Sigmoid colon (tissue), 6 donors: ENCODE measurements at regions not wholly inside any gene's neighbourhood (a gene's known extent, or its start where the extent isn't known, plus 50 kb on each side); places are given as distances from the start of the nearest gene placed in this dataset.

Experiments used
- DNase-seq: peaks from one replicate; pipeline ENCODE4 v3.0.0-alpha.2; 2019
- H3K27ac ChIP-seq, 4 donors: fragments of 200-600 bp; sonication (generic); one replicate each; pipeline ENCODE4 v1.5.1; 2016 to 2019; ENCODE audit warnings: mild to moderate bottlenecking in 1 of 4
- H3K27me3 ChIP-seq, 3 donors: fragments of 200-600 bp; sonication (generic); one replicate each; pipeline ENCODE4 v1.5.1; 2019; ENCODE audit warnings: mild to moderate bottlenecking in 1 of 3
- H3K36me3 ChIP-seq, 4 donors: fragments of 200-600 bp; sonication (generic); one replicate each; pipeline ENCODE4 v1.5.1; 2016 to 2019
- H3K4me1 ChIP-seq, 4 donors: fragments of 200-600 bp; sonication (generic); one replicate each; pipeline ENCODE4 v1.5.1; 2017 to 2019
- H3K4me3 ChIP-seq, 4 donors: fragments of 200-600 bp; sonication (generic); one replicate each; pipeline ENCODE4 v1.5.1; 2017 to 2019; ENCODE audit warnings: mild to moderate bottlenecking in 2 of 4, moderate library complexity in 1 of 4
- H3K9me3 ChIP-seq, 4 donors: fragments of 200-600 bp in 3 of 4; sonication (generic) in 3 of 4; one replicate each; pipeline versions ENCODE4 v1.5.1 to v1.6.1; 2013 to 2019
- EP300 ChIP-seq, 4 donors: sonication (generic); formaldehyde crosslinking; IDR thresholded peaks; one replicate each; pipeline ENCODE4 v1.6.1; 2017; ENCODE audit warnings: antibody characterized with exemption in 4 of 4
- POLR2A ChIP-seq, 2 donors: fragments of 450-650 bp; IDR thresholded peaks; one replicate each; pipeline ENCODE4 v1.6.1; 2016; ENCODE audit warnings: antibody characterized with exemption in 2 of 2, mild to moderate bottlenecking in 2 of 2, moderate library complexity in 2 of 2
- POLR2AphosphoS5 ChIP-seq, 4 donors: sonication (generic); formaldehyde crosslinking; IDR thresholded peaks; one replicate each; pipeline ENCODE4 v1.6.1; 2017; ENCODE audit warnings: antibody characterized with exemption in 4 of 4
- WGBS, 2 donors: extraction: QIAGEN DNeasy Blood & Tissue Kit; methylation state at CpG; one replicate each; pipeline ENCODE4 v1.1.7; 2013; 5-methylcytosine and 5-hydroxymethylcytosine counted together
- intact Hi-C: fragments of 100-400 bp; cut with DNase I; formaldehyde crosslinking; loops from one replicate; pipeline ENCODE4 v1.15.1; 2023
- TF ChIP-seq, protein P1 (sequence below), 4 experiments: fragments of 450-650 bp in 3 of 4; fragments of 200-600 bp in 1 of 4; IDR thresholded peaks; one replicate each; pipeline ENCODE4 v1.5.1; 2016 to 2019; ENCODE audit warnings: antibody characterized with exemption in 4 of 4, mild to moderate bottlenecking in 3 of 4, moderate library complexity in 2 of 4
- donor health status: healthy with polysubstance abuse.
- donor health status: healthy.

DNA sequence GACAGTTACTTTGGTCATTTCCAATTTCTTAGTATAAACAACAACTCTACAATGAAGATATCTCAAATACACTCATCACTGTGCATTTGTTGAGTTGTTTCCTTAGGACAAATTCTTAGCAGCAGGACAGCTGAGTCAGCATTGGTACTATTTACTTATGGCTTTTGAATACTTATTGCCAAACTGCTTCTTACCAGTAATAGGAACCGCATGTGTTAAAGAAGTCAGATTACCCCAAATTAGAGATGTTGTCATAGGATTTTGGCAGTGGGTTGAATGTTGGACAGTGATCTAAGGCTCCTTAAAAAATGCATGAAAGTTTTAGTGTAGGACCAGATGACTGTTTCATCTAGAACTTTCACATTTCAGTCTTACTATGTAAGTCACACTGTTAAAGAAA, 280.1 kb upstream of the DMRT1 start:
- H3K36me3 ChIP-seq = no peaks in the 10 kb centered on the region
- no peak for TF ChIP-seq POLR2A (IDR thresholded peaks at IDR 0.05)
- TF ChIP-seq EP300 (IDR thresholded peaks at IDR 0.05) = no peak
- TF ChIP-seq, protein P1, sequence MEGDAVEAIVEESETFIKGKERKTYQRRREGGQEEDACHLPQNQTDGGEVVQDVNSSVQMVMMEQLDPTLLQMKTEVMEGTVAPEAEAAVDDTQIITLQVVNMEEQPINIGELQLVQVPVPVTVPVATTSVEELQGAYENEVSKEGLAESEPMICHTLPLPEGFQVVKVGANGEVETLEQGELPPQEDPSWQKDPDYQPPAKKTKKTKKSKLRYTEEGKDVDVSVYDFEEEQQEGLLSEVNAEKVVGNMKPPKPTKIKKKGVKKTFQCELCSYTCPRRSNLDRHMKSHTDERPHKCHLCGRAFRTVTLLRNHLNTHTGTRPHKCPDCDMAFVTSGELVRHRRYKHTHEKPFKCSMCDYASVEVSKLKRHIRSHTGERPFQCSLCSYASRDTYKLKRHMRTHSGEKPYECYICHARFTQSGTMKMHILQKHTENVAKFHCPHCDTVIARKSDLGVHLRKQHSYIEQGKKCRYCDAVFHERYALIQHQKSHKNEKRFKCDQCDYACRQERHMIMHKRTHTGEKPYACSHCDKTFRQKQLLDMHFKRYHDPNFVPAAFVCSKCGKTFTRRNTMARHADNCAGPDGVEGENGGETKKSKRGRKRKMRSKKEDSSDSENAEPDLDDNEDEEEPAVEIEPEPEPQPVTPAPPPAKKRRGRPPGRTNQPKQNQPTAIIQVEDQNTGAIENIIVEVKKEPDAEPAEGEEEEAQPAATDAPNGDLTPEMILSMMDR (IDR thresholded peaks at IDR 0.05) = no peak
- no peak for TF ChIP-seq POLR2AphosphoS5 (IDR thresholded peaks at IDR 0.05)
- H3K9me3 ChIP-seq = peaks cover 0 to 2% (median 0%) of the 10 kb centered on the region in 4 donors
- intact Hi-C loops = no loop called here
- no peaks in the 10 kb centered on the region for H3K4me1 ChIP-seq
- DNase-seq = no peak
- H3K4me3 ChIP-seq = no peak overlapping the region
- H3K27ac ChIP-seq = no peak overlapping the region
- 43 to 78% methylated on average over 1 of the region's 1 CpG for WGBS, 2 donors
- no peaks in the 10 kb centered on the region for H3K27me3 ChIP-seq

DNA sequence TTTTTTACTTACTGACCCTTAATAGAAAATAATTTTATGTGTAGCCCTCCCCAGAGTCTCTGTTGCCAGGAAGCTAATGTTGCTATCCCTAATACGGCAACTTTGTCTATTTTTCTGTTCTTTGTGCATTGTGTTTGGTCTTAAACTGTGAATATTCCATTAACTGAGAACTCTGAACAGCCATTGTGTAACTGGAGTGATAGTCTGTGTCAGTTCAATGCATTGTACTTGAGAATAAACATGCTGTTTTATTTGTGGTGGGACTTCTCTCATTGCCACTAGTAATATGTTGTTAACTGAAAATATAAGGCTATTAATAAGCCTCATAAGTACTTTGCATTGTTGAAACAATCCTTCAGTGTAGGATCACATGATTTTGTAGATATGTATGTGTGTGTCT, 278.3 kb upstream of the DMRT1 start:
- TF ChIP-seq, protein P1 (IDR thresholded peaks at IDR 0.05) = no peak
- no peak for TF ChIP-seq POLR2AphosphoS5 (IDR thresholded peaks at IDR 0.05)
- no peak for TF ChIP-seq POLR2A (IDR thresholded peaks at IDR 0.05)
- no peak for DNase-seq
- H3K4me3 ChIP-seq = no peak overlapping the region
- intact Hi-C loops = no loop called here
- peaks cover 0 to 2% (median 0%) of the 10 kb centered on the region in 4 donors for H3K9me3 ChIP-seq
- no peak overlapping the region for H3K27ac ChIP-seq
- no peaks in the 10 kb centered on the region for H3K27me3 ChIP-seq
- no peaks in the 10 kb centered on the region for H3K4me1 ChIP-seq
- H3K36me3 ChIP-seq = no peaks in the 10 kb centered on the region
- 26 to 72% methylated on average over 1 of the region's 1 CpG for WGBS, 2 donors

DNA sequence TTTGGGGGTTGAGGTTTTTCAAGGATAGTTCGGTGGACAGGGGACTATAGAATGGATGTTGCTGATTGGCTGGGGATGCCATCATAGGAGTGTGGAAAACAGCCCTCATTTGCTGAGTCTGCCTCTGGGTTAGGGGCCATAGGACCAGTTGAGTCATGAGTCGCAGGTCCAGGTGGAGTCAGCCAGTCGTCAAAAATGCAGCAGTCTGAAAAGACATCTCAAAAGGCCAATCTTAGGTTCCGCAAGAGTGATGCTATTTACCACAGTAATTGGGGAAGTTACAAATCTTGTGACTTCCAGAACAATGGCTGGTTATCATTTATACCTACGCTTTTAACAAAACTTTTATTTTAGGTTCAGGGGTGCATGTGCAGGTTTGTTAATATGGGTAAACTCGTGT, 276.0 kb upstream of the DMRT1 start:
- DNase-seq = no peak
- no peaks in the 10 kb centered on the region for H3K4me1 ChIP-seq
- 81 to 93% methylated on average over 6 of the region's 6 CpGs for WGBS, 2 donors
- peaks cover 0 to 2% (median 0%) of the 10 kb centered on the region in 4 donors for H3K9me3 ChIP-seq
- H3K4me3 ChIP-seq = no peak overlapping the region
- TF ChIP-seq EP300 (IDR thresholded peaks at IDR 0.05) (no peak), POLR2AphosphoS5 (IDR thresholded peaks at IDR 0.05) (no peak)
- intact Hi-C loops = no loop called here
- H3K27ac ChIP-seq = no peak overlapping the region
- H3K36me3 ChIP-seq = no peaks in the 10 kb centered on the region
- no peaks in the 10 kb centered on the region for H3K27me3 ChIP-seq

DNA sequence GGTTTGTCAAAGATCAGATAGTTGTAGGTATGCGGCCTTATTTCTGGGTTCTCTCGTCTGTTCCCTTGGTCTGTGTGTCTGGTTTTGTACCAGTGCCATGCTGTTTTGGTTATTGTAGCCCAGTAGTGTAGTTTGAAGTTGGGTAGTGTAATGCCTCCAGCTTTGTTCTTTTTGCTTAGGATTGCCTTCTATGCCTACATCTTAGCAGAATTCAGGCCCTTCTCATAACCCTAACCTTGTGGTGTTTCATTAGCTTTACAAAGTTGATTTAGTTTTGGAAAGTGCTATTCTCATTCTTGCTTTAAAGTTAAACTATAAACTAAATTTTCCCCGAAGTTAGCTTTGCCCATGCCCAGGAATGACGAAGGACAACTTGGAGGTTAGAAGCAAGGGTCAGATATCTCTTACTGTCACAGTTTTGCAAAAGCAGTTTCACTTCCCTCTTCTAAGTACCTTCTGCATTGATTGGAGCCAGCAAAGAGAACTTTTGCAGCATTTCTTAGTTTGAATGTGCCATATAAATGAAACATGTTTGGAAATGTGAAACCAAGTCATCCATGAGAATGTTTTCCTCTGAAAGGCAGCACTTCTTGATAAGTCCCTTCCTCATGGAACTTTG, 274.3 kb upstream of the DMRT1 start:
- intact Hi-C loops = no loop called here
- Histone ChIP-seq H3K36me3 (no peaks in the 10 kb centered on the region), H3K4me3 (no peak overlapping the region), H3K27me3 (no peaks in the 10 kb centered on the region), H3K27ac (no peak overlapping the region), H3K9me3 (peaks cover 0 to 2% (median 0%) of the 10 kb centered on the region in 4 donors), H3K4me1 (peaks cover 0 to 15% (median 6%) of the 10 kb centered on the region in 4 donors)
- 54 to 73% methylated on average over 4 of the region's 4 CpGs for WGBS, 2 donors
- no peak for DNase-seq
- TF ChIP-seq, protein P1 (IDR thresholded peaks at IDR 0.05) = no peak
- TF ChIP-seq POLR2AphosphoS5 (IDR thresholded peaks at IDR 0.05) (no peak), EP300 (IDR thresholded peaks at IDR 0.05) (no peak), POLR2A (IDR thresholded peaks at IDR 0.05) (no peak)

DNA sequence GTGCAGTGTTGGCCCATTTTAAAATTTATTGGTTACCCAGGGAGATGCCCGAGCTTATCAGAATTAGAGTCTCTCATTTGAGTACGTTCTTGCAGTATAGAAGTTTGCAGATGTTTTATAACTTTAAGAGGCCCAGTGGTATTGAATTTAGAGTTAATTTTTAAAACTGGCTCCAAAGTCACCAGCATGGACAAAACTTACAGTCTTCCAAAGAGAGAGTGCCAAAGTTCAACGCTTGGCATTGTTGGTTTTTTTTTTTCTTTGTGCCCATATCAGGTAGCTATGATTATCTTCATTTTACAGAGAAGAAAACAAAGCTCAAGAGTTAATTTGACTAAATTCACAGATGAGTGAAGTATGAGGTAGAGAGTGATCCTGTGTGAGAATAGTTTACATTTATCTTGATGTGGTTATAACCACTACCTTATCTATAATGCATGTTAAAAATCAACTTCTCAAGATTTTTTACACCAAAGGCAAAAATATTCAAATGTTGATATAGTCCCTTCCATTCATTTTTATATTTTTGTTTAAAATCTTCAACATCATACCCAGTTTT, 273.7 kb upstream of the DMRT1 start:
- TF ChIP-seq POLR2A (IDR thresholded peaks at IDR 0.05) = no peak
- no peak for TF ChIP-seq EP300 (IDR thresholded peaks at IDR 0.05)
- TF ChIP-seq POLR2AphosphoS5 (IDR thresholded peaks at IDR 0.05) = no peak
- TF ChIP-seq, protein P1 (IDR thresholded peaks at IDR 0.05) = no peak
- Histone ChIP-seq H3K27me3 (no peaks in the 10 kb centered on the region), H3K9me3 (peaks cover 0 to 2% (median 0%) of the 10 kb centered on the region in 4 donors), H3K4me1 (peaks cover 0 to 15% (median 6%) of the 10 kb centered on the region in 4 donors), H3K4me3 (no peak overlapping the region), H3K27ac (no peak overlapping the region), H3K36me3 (no peaks in the 10 kb centered on the region)
- intact Hi-C loops = no loop called here
- DNase-seq = no peak
- WGBS, 2 donors = 24 to 57% methylated on average over 3 of the region's 3 CpGs
